B cell (primary cell): ENCODE measurements at regions not wholly inside any gene's neighbourhood (a gene's known extent, or its start where the extent isn't known, plus 50 kb on each side); places are given as distances from the start of the nearest gene placed in this dataset.

Source experiments
- ATAC-seq: fragments of 200-7000 bp; cut with Tn5 transposase; one replicate; pipeline ENCODE4 v1.10.0; 2021; ENCODE audit warnings: low read depth, mild to moderate bottlenecking, moderate number of reproducible peaks, moderate library complexity
- CTCF ChIA-PET: fragments of 350-600 bp; sonication (Branson Sonifier 250); formaldehyde crosslinking; loops from one replicate; lab custom pipeline; 2021; ENCODE audit warnings: antibody characterized with exemption, inconsistent platforms; lab: Charles Lee
- POLR2A ChIA-PET: fragments of 350-600 bp; sonication (Branson Sonifier 250); formaldehyde crosslinking; loops from one replicate; lab custom pipeline; 2021; ENCODE audit warnings: antibody characterized with exemption; lab: Charles Lee
- DNase-seq: peaks from one replicate; pipeline ENCODE4 v3.0.0; 2013
- H2AFZ ChIP-seq: 2 replicates; pipeline ENCODE4 v1.6.1; 2012; ENCODE audit warnings: mild to moderate bottlenecking, low read depth, low read length; ENCODE audit not compliant: insufficient read depth, poor library complexity, severe bottlenecking
- H3K27ac ChIP-seq, 2 donors: 1 replicate in 1 of 2; 2 replicates in 1 of 2; pipeline ENCODE4 v1.5.1; 2012 to 2013; ENCODE audit warnings: low read length in 2 of 2, mild to moderate bottlenecking in 2 of 2, moderate library complexity in 1 of 2
- H3K27me3 ChIP-seq, 4 experiments: fragments of 200-600 bp in 1 of 4; sonication (generic) in 1 of 4; replicated peaks in 1 of 4; 1 replicate in 2 of 4; 2 replicates in 2 of 4; pipeline versions ENCODE4 v1.6.1 to v1.7.0; 2013 to 2016; ENCODE audit warnings: low read length in 3 of 4, mild to moderate bottlenecking in 2 of 4, mixed read lengths in 1 of 4, moderate library complexity in 1 of 4; ENCODE audit not compliant: insufficient read depth in 4 of 4, control insufficient read depth in 3 of 4; ENCODE audit errors: control extremely low read depth in 1 of 4
- H3K36me3 ChIP-seq, 2 experiments: replicated peaks in 1 of 2; 1 replicate in 1 of 2; 2 replicates in 1 of 2; pipeline versions ENCODE4 v1.6.1 to v1.7.1; 2013; ENCODE audit warnings: low read length in 1 of 2; ENCODE audit not compliant: insufficient read depth in 2 of 2, control insufficient read depth in 1 of 2; ENCODE audit errors: control extremely low read depth in 1 of 2, extremely low read depth in 1 of 2
- H3K4me1 ChIP-seq, 2 donors: fragments of 200-600 bp in 1 of 2; sonication (generic) in 1 of 2; 1 replicate in 1 of 2; 2 replicates in 1 of 2; pipeline versions ENCODE4 v1.5.1 to v1.6.1; 2013 to 2017; ENCODE audit warnings: low read length in 2 of 2; ENCODE audit not compliant: control insufficient read depth in 2 of 2, insufficient read depth in 2 of 2
- H3K4me2 ChIP-seq: replicated peaks from 2 replicates; pipeline ENCODE3; 2012; ENCODE audit warnings: mild to moderate bottlenecking, low read depth, low read length; ENCODE audit not compliant: poor library complexity, severe bottlenecking
- H3K4me3 ChIP-seq, 5 experiments: fragments of 200-600 bp in 1 of 5; sonication (generic) in 1 of 5; 1 replicate in 3 of 5; 2 replicates in 2 of 5; pipeline versions ENCODE4 v1.5.1 to v1.7.0; 2011 to 2016; ENCODE audit warnings: low read length in 4 of 5, mild to moderate bottlenecking in 4 of 5, low read depth in 2 of 5, control low read depth in 1 of 5, moderate library complexity in 1 of 5; ENCODE audit not compliant: insufficient read depth in 1 of 5; ENCODE audit errors: control extremely low read depth in 1 of 5, extremely low read depth in 1 of 5
- H3K79me2 ChIP-seq: fragments of 200-600 bp; sonication (generic); one replicate; pipeline ENCODE4 v1.6.0; 2016; ENCODE audit warnings: low read length; ENCODE audit not compliant: control insufficient read depth, insufficient read depth
- H3K9ac ChIP-seq: fragments of 200-600 bp; sonication (generic); 2 replicates; pipeline ENCODE4 v1.6.1; 2017; ENCODE audit warnings: mild to moderate bottlenecking, low read length, moderate library complexity
- H3K9me3 ChIP-seq, 3 donors: one replicate each; pipeline versions ENCODE4 v1.6.1 to v1.7.1; 2013; ENCODE audit warnings: low read length in 2 of 3; ENCODE audit not compliant: control insufficient read depth in 2 of 3, insufficient read depth in 1 of 3; ENCODE audit errors: control extremely low read depth in 1 of 3
- H4K20me1 ChIP-seq: 2 replicates; pipeline ENCODE4 v1.6.0; 2012; ENCODE audit warnings: mild to moderate bottlenecking, low read length; ENCODE audit not compliant: insufficient read depth, control insufficient read depth, poor library complexity, severe bottlenecking
- H3K27ac Mint-ChIP-seq: one replicate; pipeline ENCODE4 v1.8.0; 2021; ENCODE audit warnings: mixed read lengths
- H3K27me3 Mint-ChIP-seq: one replicate; pipeline ENCODE4 v1.8.0; 2021; ENCODE audit warnings: mixed read lengths
- H3K4me1 Mint-ChIP-seq: one replicate; pipeline ENCODE4 v1.8.0; 2021; ENCODE audit warnings: mixed read lengths
- H3K4me3 Mint-ChIP-seq: one replicate; pipeline ENCODE4 v1.8.0; 2021; ENCODE audit warnings: mixed read lengths
- H3K9me3 Mint-ChIP-seq: one replicate; pipeline ENCODE4 v1.8.0; 2022; ENCODE audit warnings: mixed read lengths; ENCODE audit not compliant: insufficient read depth
- CTCF ChIP-seq: fragments of 200-600 bp; IDR thresholded peaks from one replicate; pipeline ENCODE4 v1.8.0; 2022; ENCODE audit warnings: antibody characterized with exemption, mild to moderate bottlenecking
- EZH2 ChIP-seq: IDR thresholded peaks from 2 replicates; pipeline ENCODE4 v1.6.1; 2012; ENCODE audit warnings: borderline replicate concordance, low read depth, mild to moderate bottlenecking, moderate library complexity, low read length; ENCODE audit not compliant: insufficient read depth, poor library complexity, severe bottlenecking
- WGBS: methylation state at CpG from one replicate; pipeline ENCODE4 v1.1.5; 2013; ENCODE audit warnings: missing lambda C conversion rate; ENCODE audit not compliant: insufficient coverage; 5-methylcytosine and 5-hydroxymethylcytosine counted together
- intact Hi-C: fragments of 100-400 bp; cut with micrococcal nuclease; formaldehyde crosslinking; loops from one replicate; pipeline ENCODE4 v1.10.0; 2022

GRCh38 chr1:228955691-228956090 is 220.4 kb downstream of the RHOU start:
- no peaks in the 10 kb centered on the region for H3K79me2 ChIP-seq
- H3K4me1 ChIP-seq, result no peaks in the 10 kb centered on the region
- ATAC-seq, result no peak
- ChIA-PET POLR2A (no interaction called here), CTCF (no interaction called here)
- no peak overlapping the region for H3K4me2 ChIP-seq
- H3K36me3 ChIP-seq, result no peaks in the 10 kb centered on the region
- TF ChIP-seq EZH2 (no peak), CTCF (no peak)
- H3K9me3 ChIP-seq, result peaks cover 0 to 4% (median 0%) of the 10 kb centered on the region in 3 donors
- WGBS, result no CpG with 5 or more reads among the region's 1 CpG
- DNase-seq, result no peak
- peaks cover 0 to 3% (median 0%) of the 10 kb centered on the region in 4 experiments for H3K27me3 ChIP-seq
- no peak overlapping the region for H3K9ac ChIP-seq
- H4K20me1 ChIP-seq, result no peaks in the 10 kb centered on the region
- H2AFZ ChIP-seq, result no peak overlapping the region
- H3K4me1 Mint-ChIP-seq, result no peaks in the 10 kb centered on the region
- H3K4me3 Mint-ChIP-seq, result no peak overlapping the region
- intact Hi-C loops, result no loop called here
- H3K9me3 Mint-ChIP-seq, result no peaks in the 10 kb centered on the region
- H3K27ac ChIP-seq, result no peak overlapping the region
- no peak overlapping the region for H3K4me3 ChIP-seq
- peaks cover 4% of the 10 kb centered on the region for H3K27me3 Mint-ChIP-seq
- H3K27ac Mint-ChIP-seq, result no peak overlapping the region

GRCh38 chr1:228956864-228957263 is 221.6 kb downstream of the RHOU start:
- intact Hi-C loops, result no loop called here
- no peak overlapping the region for H3K4me3 Mint-ChIP-seq
- TF ChIP-seq CTCF (no peak), EZH2 (no peak)
- no peaks in the 10 kb centered on the region for H3K4me1 Mint-ChIP-seq
- Histone ChIP-seq H3K27ac (no peak overlapping the region), H3K9me3 (peaks cover 0 to 4% (median 0%) of the 10 kb centered on the region in 3 donors), H3K4me1 (no peaks in the 10 kb centered on the region), H2AFZ (no peak overlapping the region), H4K20me1 (no peaks in the 10 kb centered on the region), H3K4me2 (no peak overlapping the region), H3K4me3 (no peak overlapping the region), H3K27me3 (peaks cover 0 to 3% (median 0%) of the 10 kb centered on the region in 4 experiments), H3K36me3 (no peaks in the 10 kb centered on the region), H3K9ac (no peak overlapping the region), H3K79me2 (no peaks in the 10 kb centered on the region)
- no peak overlapping the region for H3K27ac Mint-ChIP-seq
- CTCF ChIA-PET, result no interaction called here
- POLR2A ChIA-PET, result no interaction called here
- DNase-seq (no peak), ATAC-seq (no peak)
- H3K9me3 Mint-ChIP-seq, result no peaks in the 10 kb centered on the region
- WGBS, result 88% methylated on average over 2 of the region's 5 CpGs
- H3K27me3 Mint-ChIP-seq, result peaks cover 4% of the 10 kb centered on the region
